NCI-H1694 (cell line): ENCODE measurements at regions not wholly inside any gene's neighbourhood (a gene's known extent, or its start where the extent isn't known, plus 50 kb on each side); places are given as distances from the start of the nearest gene placed in this dataset.

Experiments
- DNase-seq: peaks from one replicate; lab custom pipeline; 2025; lab: John Stamatoyannopoulos, UW

GRCh38 chr14:96931751-96932150 is 134.6 kb downstream of the VRK1 start:
- DNase-seq, result no peak

GRCh38 chr14:96934638-96935330 is 137.6 kb downstream of the VRK1 start:
- no peak for DNase-seq

- no peak for DNase-seq
Observed at GRCh38 chr14:96938946-96939345, 141.8 kb downstream of the VRK1 start.

- DNase-seq, result no peak
Observed at GRCh38 chr14:96940009-96940408, 142.8 kb downstream of the VRK1 start.

DNA sequence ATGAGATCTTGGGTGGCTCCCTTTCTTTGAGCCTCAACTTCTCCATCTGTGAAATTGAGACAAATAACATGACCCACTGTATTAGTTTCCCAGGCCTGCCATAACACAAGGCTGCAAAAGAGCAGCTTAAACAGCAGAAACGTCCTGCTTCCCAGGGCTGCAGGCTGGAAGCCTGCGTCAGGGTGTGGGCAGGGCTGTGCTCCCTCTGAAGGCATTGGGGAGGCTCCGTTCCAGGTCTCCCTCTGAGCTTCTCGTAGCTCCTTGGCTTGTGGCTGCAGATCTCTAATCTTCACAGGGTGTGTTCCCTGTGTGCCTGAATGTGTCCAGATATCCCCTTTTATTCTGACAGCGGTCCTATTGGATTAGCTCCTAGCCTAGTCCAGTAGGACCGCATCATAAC is 147.1 kb downstream of the VRK1 start:
- DNase-seq, result no peak

DNA sequence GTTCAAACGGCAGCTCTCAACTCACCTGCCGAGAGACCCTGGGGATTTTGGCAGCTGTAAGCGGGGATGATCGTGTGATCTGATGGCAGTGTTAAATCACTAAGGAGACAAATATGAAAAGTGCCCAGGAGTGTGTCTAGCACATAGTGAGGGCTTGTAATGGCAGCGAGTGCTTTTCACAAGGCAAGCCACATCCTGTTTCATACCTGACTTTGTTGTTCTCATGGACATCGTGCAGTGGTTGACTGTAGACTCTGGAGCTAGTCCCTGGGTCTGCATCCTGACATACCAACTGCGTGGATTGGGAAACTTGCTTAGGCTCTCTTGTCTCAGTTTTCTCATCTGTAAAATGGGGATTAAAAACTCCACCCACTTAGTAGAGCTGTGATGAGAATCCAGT is 148.5 kb downstream of the VRK1 start:
- DNase-seq, result no peak

- no peak for DNase-seq
Observed at GRCh38 chr14:96949594-96949993, 152.4 kb downstream of the VRK1 start.

DNA sequence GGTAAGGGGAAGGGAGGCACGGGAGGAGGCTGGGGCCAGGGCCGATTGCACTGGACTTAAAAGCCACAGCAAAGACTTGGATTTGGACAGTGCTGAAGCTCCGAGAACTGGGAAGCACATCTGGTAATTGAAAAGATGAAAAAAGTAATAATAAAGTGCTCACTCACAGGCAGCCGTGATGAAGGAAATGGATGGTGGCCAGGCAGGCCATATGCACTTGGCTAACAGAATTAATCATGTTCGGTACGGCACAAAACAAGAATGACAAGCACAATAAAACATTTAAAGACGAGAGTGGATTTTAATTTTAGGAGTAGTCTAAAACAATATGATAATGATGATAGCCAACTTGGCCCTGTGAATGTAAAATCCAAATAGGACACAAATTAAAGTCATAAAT is 154.3 kb downstream of the VRK1 start:
- DNase-seq, result no peak

DNA sequence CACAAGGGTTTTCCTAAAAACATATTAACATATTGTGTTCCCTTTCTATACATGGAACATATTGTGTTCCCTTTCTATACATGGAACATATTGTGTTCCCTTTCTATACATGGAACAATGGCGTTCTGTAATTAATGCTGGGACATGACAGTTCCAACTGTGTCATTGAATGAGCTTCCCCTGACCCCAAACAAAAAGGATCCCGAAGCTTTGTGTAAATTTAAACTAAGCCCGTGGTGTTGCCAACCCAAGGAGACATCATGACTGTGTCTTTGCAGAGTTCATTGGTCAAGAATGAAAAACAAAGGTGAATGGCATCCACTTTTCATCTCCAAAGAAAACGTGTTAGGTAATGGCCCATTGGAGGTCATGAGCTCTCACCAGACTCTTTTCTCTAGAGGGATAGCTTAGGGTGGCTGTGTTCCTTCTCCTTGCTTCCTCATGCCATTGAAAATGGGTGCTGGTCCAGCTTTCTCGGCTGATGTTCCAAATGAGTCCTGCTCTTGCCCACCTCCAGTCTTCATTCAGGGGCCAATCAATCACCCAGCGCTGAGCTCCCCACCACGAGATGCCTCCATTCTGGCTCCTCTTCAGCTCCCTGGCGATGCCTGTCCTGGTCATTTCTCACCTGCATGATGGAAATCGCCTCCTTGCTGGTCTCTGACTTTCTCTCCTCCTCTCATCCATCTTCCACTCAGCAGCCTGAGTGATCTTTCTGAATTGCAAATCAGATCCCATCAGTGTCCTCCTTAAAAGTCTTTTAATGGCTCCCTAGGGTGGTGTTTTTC is 156.1 kb downstream of the VRK1 start:
- no peak for DNase-seq

DNA sequence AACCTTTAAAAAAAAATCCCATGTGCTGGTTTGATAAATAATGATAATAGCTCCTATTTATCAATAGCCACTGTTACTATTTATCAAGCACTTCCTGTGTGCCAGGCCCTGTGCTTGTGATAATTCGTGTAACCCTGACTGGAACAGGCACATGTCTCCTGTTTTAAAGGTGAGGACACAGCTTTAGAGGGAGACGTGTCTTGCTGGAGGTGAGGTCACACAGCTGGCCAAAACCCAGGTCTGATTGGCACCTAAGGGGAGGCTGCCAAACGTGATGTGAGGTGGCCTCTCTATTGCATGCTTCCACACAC is 156.6 kb downstream of the VRK1 start:
- DNase-seq, result no peak

DNA sequence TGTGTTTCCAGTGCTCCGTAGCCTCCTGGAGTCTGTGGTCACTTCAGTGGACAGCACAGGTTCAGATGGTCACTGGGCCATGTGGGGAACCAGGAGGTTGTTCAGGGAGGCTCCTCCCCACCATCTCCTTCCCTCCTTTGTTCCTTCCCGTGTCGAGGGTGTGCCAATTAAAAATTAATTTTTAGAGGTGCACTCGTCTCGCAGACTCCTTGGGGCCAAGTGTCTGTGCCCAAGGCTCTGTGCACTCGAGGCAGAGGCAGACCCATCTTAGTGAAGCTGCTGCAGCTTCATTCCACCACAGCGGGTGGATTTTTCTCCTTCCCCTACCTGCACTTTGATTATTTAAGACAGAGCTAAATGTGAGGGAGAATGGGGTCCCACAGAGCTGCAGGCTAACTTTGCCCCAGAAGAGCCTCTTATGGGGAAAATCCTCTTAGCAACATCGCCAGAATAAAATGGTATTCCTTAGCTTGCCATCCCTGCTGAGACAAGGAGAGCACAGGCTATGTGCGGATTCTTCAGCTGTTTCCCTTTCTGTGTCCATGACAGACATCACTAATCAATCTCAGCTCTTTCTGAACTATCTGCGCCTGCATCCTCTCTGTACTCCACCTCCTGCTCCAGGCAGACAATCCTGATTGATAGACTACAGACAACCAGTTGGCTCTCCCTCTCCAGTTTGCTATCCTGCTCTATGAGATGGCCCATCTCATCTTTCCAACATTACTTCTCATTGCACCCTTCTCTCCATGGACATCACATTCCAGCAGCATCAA is 159.5 kb downstream of the VRK1 start:
- DNase-seq, result no peak

- DNase-seq, result no peak
Observed at GRCh38 chr14:96958057-96958456, 160.9 kb downstream of the VRK1 start.

GRCh38 chr14:96959992-96960391 is 162.8 kb downstream of the VRK1 start:
- no peak for DNase-seq

DNA sequence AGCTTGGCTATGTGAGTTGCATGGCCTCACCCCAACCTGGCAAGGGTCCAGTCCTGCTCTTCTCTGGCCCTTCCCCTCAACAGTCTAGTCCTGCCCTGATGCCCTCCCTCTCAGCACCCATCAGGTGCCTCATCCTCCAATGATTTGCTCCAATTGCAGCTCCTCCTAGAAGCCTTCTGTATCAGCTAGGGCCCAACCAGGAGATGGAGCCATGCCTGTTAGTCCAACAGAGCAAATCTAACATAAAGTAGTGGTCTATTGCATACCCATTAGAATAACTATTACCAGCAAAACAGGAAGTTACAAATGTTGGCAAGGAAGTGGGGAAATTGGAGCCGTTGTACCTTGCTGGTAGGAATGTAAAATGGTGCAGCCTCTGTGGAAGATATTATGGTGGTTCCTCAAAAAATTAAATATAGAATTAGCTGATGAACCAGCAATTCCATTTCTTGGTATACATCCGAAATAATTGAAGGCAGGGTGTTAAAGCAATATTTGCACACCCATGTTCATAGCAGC is 163.5 kb downstream of the VRK1 start:
- DNase-seq, result no peak

DNA sequence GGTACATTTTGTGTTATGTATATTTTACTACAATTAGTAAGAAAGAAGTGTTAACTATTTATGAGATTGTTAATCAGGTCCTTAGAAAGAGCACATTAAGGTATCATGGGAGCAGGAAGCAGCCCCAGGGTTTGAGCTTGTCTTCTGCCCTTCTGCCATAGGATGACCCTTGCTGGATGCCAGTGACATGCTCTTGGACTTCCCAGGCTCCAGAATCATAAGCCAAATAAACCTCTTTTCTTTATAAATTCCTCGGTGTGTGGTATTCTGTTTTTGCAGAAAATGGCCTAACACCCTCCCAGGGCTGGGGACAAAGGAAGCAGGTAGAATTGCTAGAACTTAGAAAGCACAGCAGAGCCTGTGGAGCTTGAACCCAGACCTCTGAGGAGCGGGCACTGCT is 164.7 kb downstream of the VRK1 start:
- no peak for DNase-seq

DNA sequence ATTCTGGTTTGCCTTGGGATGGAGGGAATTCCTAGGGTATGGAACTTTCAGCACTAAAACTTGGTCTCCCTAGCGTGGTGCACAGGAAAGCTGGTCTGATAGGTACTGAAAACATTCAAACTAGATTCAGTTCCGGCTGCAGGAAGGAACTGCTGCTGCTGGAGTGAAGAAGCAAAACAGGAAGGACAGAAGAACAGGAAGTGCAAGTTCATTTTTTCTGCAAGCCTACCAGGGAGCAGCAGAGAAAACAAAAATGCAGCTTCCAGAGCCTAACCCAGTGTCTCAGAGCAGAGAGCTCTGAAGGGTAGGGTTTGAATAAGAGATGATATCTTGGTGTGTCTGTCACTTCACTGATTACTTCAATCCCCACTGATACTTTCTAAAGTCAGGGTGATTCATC is 165.2 kb downstream of the VRK1 start:
- no peak for DNase-seq

GRCh38 chr14:96964726-96965415 is 167.7 kb downstream of the VRK1 start:
- DNase-seq, result no peak

GRCh38 chr14:96965885-96966595 is 168.9 kb downstream of the VRK1 start:
- no peak for DNase-seq

- no peak for DNase-seq
Observed at GRCh38 chr14:96975116-96975515, 177.9 kb downstream of the VRK1 start.

GRCh38 chr14:96978525-96979272 is 181.5 kb downstream of the VRK1 start:
- no peak for DNase-seq

DNA sequence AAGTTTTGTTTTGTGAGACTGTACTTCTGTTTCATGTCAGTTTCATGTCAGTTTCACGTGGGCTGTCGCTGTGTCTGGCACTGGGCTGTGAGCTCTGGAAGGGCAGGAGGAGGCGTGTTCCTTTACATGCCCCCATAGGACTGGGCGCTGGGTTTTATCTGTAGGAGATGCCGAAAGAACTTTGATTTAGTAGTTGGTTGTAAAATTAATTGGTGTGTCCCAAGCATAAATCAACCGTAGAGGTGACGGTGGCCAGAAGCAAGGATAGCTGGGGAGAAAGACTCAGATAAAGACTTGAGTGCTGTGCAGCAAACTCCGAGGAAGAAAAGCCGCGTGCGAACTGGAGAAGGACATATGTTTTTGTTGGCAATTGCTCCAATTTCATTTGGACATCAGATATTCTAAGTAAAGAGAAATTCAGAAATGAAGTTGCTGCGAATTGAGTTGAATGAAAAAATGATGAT is 182.5 kb downstream of the VRK1 start:
- no peak for DNase-seq
